ENCODE measurements at regions not wholly inside any gene's neighbourhood (a gene's known extent, or its start where the extent isn't known, plus 50 kb on each side); places are given as distances from the start of the nearest gene placed in this dataset.

DNA sequence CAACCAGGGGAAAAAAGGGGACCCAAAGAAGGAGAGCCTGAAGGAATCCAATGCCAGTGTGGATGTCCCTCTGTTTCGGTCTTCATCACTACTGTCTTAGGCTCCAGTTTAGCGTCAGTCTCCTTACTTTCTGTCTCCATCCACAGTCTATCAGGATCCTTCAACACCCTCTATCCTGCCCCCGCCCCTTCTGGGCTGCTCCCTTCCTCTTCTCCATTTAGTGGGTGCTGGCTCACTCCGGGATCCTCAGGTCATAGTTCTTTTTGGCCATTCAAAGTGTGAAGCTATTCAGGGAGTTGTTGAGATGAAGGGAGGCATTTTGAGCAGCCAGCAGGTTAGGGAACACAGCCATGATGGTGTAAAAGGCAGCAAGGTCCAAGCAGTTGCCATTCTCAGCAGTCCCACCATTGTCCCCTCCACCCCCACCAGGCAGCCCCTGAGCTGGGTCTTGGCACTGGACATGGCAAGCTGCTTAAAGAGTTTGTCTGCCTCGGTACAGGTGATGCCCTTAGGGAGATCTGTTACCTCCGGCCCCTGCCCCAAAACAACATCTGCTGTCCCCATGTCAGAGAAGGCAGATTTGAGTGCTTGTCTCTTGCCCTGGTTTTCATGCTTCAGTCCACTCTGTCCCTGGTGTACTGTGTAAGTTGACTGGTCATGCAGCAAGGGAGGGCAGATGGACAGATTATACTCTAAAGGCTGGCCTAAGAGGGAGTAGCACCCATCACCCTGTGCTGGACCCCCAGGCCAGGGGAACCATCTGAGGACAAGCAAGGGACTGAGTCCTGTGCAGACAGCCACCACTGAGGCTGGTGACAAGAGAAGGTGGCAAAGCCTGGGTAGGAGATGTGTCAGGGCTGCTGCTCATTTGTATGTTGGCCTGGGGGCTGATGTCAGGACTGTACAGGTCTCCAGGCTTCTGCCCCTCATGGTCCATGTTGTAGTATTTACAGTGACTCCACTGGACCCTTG lies 842.0 kb downstream of the HACE1 start:
- H3K27me3 Mint-ChIP-seq (ENCODE audit: unreplicated experiment), result no peaks in the 10 kb centered on the region
- no peaks in the 10 kb centered on the region for H3K36me3 Mint-ChIP-seq (ENCODE audit: unreplicated experiment)
- DNase-seq, result no peak
- no peak overlapping the region for H3K27ac Mint-ChIP-seq (ENCODE audit: unreplicated experiment)
- no peak for TF ChIP-seq CTCF (IDR thresholded peaks at IDR 0.05; ENCODE audit: partially characterized antibody, unreplicated experiment)
- H3K4me3 Mint-ChIP-seq (ENCODE audit: unreplicated experiment), result no peak overlapping the region
- peaks cover 2% of the 10 kb centered on the region for H3K9me3 Mint-ChIP-seq (ENCODE audit: unreplicated experiment)
- H3K4me1 Mint-ChIP-seq (ENCODE audit: low read depth, unreplicated experiment), result no peaks in the 10 kb centered on the region

DNA sequence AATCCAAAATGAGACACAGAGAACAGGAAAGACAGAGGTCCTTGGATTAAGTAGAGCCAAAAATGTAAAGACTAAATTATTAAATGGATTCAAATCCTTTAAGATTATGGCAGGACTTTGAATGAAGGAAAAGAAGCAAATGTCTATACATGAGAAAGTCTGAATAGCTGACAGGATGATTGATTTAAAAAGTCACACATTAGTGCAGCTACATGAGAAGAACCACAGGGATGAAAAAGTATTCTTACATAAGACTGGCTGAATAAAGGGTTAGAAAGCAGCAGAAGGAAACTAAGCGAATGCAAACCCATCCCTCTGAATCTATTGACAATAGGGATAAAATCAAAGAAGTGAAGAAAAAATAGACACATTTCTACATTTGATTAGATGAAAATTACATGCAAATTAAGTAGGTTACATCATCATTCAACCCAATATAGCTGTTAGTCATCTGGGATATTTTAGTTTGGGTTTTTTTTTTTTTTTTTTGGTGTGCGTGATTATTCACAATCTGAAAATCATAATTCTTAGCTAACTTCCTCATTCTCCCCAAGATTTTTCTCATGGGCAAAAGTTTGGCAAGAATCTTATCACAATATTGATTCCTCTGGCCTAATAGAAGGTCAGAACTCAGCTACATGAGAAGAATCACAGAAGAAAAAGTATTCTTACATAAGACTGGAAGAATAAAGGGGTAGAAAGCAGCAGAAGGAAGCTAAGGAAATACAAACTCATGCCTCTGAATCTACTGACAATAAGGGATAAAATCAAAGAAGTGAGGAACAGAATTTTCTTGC lies 845.4 kb downstream of the HACE1 start:
- no peak for TF ChIP-seq CTCF (IDR thresholded peaks at IDR 0.05; ENCODE audit: partially characterized antibody, unreplicated experiment)
- H3K27ac Mint-ChIP-seq (ENCODE audit: unreplicated experiment), result no peak overlapping the region
- H3K9me3 Mint-ChIP-seq (ENCODE audit: unreplicated experiment), result no peaks in the 10 kb centered on the region
- H3K36me3 Mint-ChIP-seq (ENCODE audit: unreplicated experiment), result no peaks in the 10 kb centered on the region
- no peaks in the 10 kb centered on the region for H3K27me3 Mint-ChIP-seq (ENCODE audit: unreplicated experiment)
- no peak for DNase-seq
- no peak overlapping the region for H3K4me3 Mint-ChIP-seq (ENCODE audit: unreplicated experiment)
- H3K4me1 Mint-ChIP-seq (ENCODE audit: low read depth, unreplicated experiment), result no peaks in the 10 kb centered on the region

DNA sequence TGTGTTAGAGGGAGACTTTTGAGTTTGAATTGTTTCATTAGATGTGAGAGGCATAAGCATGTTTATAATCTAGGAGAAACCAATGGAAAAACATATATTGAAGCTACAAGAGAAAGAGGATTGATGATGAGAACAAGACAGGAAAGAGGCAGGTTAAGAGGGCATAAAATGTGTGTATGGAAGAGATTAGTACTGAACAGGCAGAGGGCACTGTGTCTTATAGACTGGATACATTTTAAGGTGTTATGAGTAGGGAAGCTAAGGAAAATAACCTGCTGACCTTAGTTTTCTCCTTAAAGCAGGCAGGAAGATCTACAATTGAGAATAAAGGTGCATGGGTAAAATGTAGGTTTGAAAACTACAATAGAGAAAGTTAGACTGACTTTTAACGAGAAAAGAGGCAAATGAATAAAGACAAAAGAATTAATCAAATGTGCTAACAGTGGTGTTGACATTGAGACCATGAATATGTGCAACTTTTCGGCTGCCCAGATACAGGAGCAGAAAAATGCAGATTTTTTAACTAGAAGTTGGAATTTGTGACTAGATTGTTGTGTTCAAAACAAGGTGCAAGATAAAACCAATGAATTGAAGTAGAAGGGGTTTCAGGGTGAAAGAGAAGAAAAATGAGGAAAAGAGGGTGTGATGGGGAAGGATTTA lies 846.3 kb downstream of the HACE1 start:
- H3K36me3 Mint-ChIP-seq (ENCODE audit: unreplicated experiment), result no peaks in the 10 kb centered on the region
- H3K4me1 Mint-ChIP-seq (ENCODE audit: low read depth, unreplicated experiment), result no peaks in the 10 kb centered on the region
- no peak for DNase-seq
- H3K27ac Mint-ChIP-seq (ENCODE audit: unreplicated experiment), result no peak overlapping the region
- H3K4me3 Mint-ChIP-seq (ENCODE audit: unreplicated experiment), result no peak overlapping the region
- TF ChIP-seq CTCF (IDR thresholded peaks at IDR 0.05; ENCODE audit: partially characterized antibody, unreplicated experiment), result no peak
- no peaks in the 10 kb centered on the region for H3K27me3 Mint-ChIP-seq (ENCODE audit: unreplicated experiment)
- H3K9me3 Mint-ChIP-seq (ENCODE audit: unreplicated experiment), result no peaks in the 10 kb centered on the region

GRCh38 chr6:104010897-104011296 lies 848.8 kb downstream of the HACE1 start:
- DNase-seq, result no peak
- no peaks in the 10 kb centered on the region for H3K4me1 Mint-ChIP-seq (ENCODE audit: low read depth, unreplicated experiment)
- no peaks in the 10 kb centered on the region for H3K9me3 Mint-ChIP-seq (ENCODE audit: unreplicated experiment)
- H3K4me3 Mint-ChIP-seq (ENCODE audit: unreplicated experiment), result no peak overlapping the region
- H3K27ac Mint-ChIP-seq (ENCODE audit: unreplicated experiment), result no peak overlapping the region
- no peaks in the 10 kb centered on the region for H3K27me3 Mint-ChIP-seq (ENCODE audit: unreplicated experiment)
- no peak for TF ChIP-seq CTCF (IDR thresholded peaks at IDR 0.05; ENCODE audit: partially characterized antibody, unreplicated experiment)
- no peaks in the 10 kb centered on the region for H3K36me3 Mint-ChIP-seq (ENCODE audit: unreplicated experiment)

All from glutamatergic neuron (in vitro differentiated cells).